ENCODE measurements at regions not wholly inside any gene's neighbourhood (a gene's known extent, or its start where the extent isn't known, plus 50 kb on each side); places are given as distances from the start of the nearest gene placed in this dataset.

DNA sequence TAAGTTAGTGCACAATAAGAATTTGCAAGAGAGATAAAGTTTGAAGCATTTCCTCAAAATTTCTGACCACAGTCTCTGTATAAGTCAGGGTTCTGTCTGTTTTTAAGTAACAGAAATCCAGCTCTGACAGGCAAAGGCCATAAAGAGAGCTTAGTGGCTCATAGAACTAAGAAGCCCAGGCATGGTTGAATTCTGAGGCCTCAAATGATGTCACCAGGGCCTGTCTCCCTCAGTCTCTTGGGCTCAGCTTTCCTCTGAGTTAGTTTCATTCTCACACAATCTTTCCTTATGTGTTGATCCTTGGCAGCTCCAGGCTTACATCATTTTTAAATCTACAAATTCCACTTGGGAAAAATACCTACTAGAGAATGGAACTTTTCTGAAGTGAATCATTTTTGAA lies 173.4 kb upstream of the ATP2B1 start:
- no peaks in the 10 kb centered on the region for H3K9me3 ChIP-seq
- TF ChIP-seq, protein P1, sequence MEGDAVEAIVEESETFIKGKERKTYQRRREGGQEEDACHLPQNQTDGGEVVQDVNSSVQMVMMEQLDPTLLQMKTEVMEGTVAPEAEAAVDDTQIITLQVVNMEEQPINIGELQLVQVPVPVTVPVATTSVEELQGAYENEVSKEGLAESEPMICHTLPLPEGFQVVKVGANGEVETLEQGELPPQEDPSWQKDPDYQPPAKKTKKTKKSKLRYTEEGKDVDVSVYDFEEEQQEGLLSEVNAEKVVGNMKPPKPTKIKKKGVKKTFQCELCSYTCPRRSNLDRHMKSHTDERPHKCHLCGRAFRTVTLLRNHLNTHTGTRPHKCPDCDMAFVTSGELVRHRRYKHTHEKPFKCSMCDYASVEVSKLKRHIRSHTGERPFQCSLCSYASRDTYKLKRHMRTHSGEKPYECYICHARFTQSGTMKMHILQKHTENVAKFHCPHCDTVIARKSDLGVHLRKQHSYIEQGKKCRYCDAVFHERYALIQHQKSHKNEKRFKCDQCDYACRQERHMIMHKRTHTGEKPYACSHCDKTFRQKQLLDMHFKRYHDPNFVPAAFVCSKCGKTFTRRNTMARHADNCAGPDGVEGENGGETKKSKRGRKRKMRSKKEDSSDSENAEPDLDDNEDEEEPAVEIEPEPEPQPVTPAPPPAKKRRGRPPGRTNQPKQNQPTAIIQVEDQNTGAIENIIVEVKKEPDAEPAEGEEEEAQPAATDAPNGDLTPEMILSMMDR (IDR thresholded peaks at IDR 0.05) = no peak
- H3K4me1 ChIP-seq = no peaks in the 10 kb centered on the region
- no peak overlapping the region for H3K27ac ChIP-seq
- H3K27me3 ChIP-seq = no peaks in the 10 kb centered on the region
- no peaks in the 10 kb centered on the region for H3K36me3 ChIP-seq
- no peak overlapping the region for H3K4me3 ChIP-seq
- no peak for DNase-seq (ENCODE audit: low spot score)

DNA sequence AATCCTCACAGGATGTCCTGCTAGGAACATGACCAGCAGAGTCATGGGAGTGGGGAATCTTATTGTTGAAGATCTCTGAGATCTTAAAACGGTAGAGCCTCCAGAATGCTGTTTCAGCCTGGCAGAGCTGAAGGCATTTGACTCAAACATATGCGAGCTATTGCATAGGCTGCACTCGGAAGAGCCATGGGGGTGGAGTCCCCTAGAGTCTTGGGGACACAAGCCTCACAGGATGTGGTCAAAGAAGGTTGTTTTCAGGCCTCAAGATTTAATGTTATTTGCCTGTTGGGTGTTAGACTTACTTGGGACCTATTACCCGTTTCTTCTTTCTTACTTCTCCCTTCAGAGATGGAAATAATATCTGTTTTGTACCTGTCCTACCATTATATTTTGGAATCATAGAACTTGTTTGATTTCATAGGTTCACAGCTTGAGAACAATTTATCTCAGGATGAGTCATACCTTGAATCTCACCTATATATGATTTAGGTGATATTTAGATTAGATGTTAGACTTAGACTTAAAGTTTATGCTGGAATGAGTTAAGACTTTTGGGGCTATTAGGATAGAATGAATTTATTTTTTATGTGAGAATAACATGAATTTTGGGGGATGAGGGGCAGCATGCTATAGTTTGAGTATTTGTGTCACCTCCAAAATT lies 172.2 kb upstream of the ATP2B1 start:
- H3K4me3 ChIP-seq = no peak overlapping the region
- no peaks in the 10 kb centered on the region for H3K4me1 ChIP-seq
- no peaks in the 10 kb centered on the region for H3K27me3 ChIP-seq
- DNase-seq (ENCODE audit: low spot score) = no peak
- H3K36me3 ChIP-seq = no peaks in the 10 kb centered on the region
- H3K27ac ChIP-seq = no peak overlapping the region
- H3K9me3 ChIP-seq = no peaks in the 10 kb centered on the region
- TF ChIP-seq, protein P1 (IDR thresholded peaks at IDR 0.05) = no peak

DNA sequence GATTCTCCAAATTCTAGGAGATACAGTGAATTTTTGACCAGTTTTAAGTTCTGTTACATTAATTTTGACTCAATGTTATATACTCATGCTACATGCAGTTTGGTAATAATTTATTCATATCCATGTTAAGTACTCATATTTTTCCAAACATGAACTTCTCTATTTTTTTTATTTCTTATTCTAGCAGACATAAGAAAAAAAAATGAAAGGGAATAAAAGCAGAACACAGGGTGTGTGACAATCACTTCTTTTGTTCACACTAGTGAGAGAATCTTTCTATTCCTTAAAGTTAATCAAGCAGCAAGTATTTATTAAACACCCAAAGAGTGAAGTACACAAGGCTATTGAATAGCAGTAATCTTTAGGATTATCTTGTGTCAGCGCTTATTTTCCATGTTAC lies 171.1 kb upstream of the ATP2B1 start:
- Histone ChIP-seq H3K9me3 (no peaks in the 10 kb centered on the region), H3K4me1 (no peaks in the 10 kb centered on the region), H3K36me3 (no peaks in the 10 kb centered on the region), H3K4me3 (no peak overlapping the region), H3K27me3 (no peaks in the 10 kb centered on the region), H3K27ac (no peak overlapping the region)
- TF ChIP-seq, protein P1 (IDR thresholded peaks at IDR 0.05) = no peak
- DNase-seq (ENCODE audit: low spot score) = no peak

DNA sequence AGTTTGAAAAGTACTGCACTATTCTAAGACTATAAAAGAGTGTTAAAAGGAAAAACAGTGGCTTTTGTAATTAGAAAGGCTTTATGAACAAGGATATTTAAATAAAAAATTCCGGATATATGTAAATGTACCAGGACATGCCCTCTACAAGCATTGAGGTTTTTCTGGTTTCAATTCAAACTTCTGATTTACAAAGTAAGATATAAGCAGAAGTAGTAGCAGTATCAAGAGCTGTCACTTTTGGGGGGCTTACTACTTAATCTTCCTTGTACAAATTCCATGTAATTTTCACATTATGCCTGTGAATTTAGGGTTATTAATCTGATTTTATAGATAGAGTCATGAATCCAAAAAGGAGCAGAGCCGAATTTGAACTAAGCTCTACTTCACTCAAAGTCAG lies 170.3 kb upstream of the ATP2B1 start:
- DNase-seq (ENCODE audit: low spot score) = no peak
- no peak overlapping the region for H3K4me3 ChIP-seq
- no peaks in the 10 kb centered on the region for H3K27me3 ChIP-seq
- no peak overlapping the region for H3K27ac ChIP-seq
- H3K4me1 ChIP-seq = no peaks in the 10 kb centered on the region
- no peaks in the 10 kb centered on the region for H3K9me3 ChIP-seq
- no peaks in the 10 kb centered on the region for H3K36me3 ChIP-seq
- TF ChIP-seq, protein P1 (IDR thresholded peaks at IDR 0.05) = no peak

DNA sequence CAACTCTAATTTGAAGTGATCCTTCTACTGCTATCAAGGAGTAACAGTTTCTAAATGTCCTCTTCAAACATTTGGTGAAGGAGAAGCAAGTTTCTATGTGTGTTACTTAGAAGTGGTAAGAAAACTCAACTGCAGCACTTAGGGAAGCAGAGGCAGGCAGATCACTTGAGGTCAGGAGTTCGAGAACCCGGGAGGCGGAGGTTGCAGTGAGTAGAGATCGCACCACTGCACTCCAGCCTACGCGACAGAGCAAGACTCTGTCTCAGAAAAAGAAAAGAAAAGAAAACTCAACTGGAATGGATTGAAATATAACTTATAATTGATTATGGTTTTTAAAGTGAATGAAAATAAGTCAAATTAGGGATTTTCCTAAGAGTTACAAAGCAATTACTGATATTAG lies 169.7 kb upstream of the ATP2B1 start:
- no peaks in the 10 kb centered on the region for H3K9me3 ChIP-seq
- no peaks in the 10 kb centered on the region for H3K4me1 ChIP-seq
- H3K4me3 ChIP-seq = no peak overlapping the region
- no peaks in the 10 kb centered on the region for H3K36me3 ChIP-seq
- no peak for DNase-seq (ENCODE audit: low spot score)
- H3K27ac ChIP-seq = no peak overlapping the region
- no peaks in the 10 kb centered on the region for H3K27me3 ChIP-seq
- TF ChIP-seq, protein P1 (IDR thresholded peaks at IDR 0.05) = no peak

DNA sequence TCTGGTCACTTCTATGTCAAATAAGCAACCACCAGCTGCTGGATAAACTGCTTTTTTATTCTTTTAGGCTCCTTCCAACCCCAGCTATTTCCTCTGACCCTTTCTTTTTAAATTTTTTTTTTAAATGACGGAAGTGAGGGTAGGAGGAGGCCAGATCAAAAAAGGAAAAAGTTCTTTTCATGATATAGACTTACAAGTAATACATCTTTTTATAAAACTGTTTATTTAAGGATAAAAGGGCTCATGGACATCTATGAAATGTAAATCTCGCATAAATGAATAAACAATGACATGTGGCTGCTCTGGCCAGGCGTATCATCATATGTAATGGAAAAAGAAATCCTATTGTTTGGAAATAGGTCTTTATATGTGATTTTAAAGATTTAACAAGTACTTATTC lies 169.0 kb upstream of the ATP2B1 start:
- TF ChIP-seq, protein P1 (IDR thresholded peaks at IDR 0.05) = no peak
- Histone ChIP-seq H3K36me3 (no peaks in the 10 kb centered on the region), H3K27ac (no peak overlapping the region), H3K4me1 (no peaks in the 10 kb centered on the region), H3K9me3 (no peaks in the 10 kb centered on the region), H3K27me3 (no peaks in the 10 kb centered on the region), H3K4me3 (no peak overlapping the region)
- no peak for DNase-seq (ENCODE audit: low spot score)

Measured in right atrium auricular region (tissue), 2 donors.